ENCODE measurements at regions not wholly inside any gene's neighbourhood (a gene's known extent, or its start where the extent isn't known, plus 50 kb on each side); places are given as distances from the start of the nearest gene placed in this dataset.

DNA sequence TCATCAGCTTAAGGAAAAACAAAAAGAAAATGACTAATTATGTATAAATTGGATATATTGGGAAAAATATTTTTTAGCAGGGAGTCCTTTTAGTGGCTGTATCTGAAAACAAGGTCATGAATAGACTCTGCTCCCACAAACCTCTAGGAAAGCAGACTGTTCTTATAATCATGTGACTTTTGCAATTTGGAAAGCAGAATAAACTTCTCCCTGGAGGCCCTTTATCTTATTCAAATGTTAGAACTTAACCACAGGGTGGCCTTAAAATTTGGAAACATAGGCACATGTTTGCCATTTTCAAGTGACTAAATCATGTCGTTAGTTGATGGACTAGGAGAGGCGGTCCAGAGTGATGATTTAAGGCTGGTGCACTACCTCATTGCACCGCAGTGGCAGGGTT is 196.6 kb upstream of the KRR1 start:
- ChIA-PET POLR2A (no interaction called here), CTCF (no interaction called here)
- peak; percentile 46; the same call in 1 of the 2 replicates for TF ChIP-seq SP7 (tag by site-specific recombination; IDR thresholded peaks at IDR 0.05)
- TF ChIP-seq ZNF530 (tag by site-specific recombination; IDR thresholded peaks at IDR 0.05; ENCODE audit: low read depth), result no peak
- TF ChIP-seq ZNF280C (tag by site-specific recombination; IDR thresholded peaks at IDR 0.05), result no peak
- TF ChIP-seq ZNF624 (tag by site-specific recombination; IDR thresholded peaks at IDR 0.05), result no peak
- TF ChIP-seq ZBTB17 (tag by site-specific recombination; IDR thresholded peaks at IDR 0.05), result no peak
- no peak for TF ChIP-seq ZNF155 (tag by site-specific recombination; IDR thresholded peaks at IDR 0.05)
- no peak for TF ChIP-seq ZNF248 (tag by site-specific recombination; IDR thresholded peaks at IDR 0.05)
- TF ChIP-seq ZNF48 (tag by site-specific recombination; IDR thresholded peaks at IDR 0.05), result no peak
- no peaks in the 10 kb centered on the region for H3K9me3 ChIP-seq (ENCODE audit: control insufficient read depth, insufficient read depth, low read depth, low read length)
- no peaks in the 10 kb centered on the region; the same call in 1 of the 2 replicates for H3K4me1 ChIP-seq (ENCODE audit: control insufficient read depth, insufficient read depth, low read length)
- no peak overlapping the region for H3K27ac ChIP-seq (ENCODE audit: extremely low read depth, low read depth, low read length)
- no peak overlapping the region for H3K4me3 ChIP-seq (ENCODE audit: low read depth, low read length)
- no peaks in the 10 kb centered on the region for H3K36me3 ChIP-seq (ENCODE audit: control insufficient read depth in 2 of 2, insufficient read depth in 1 of 2, low read length in 2 of 2)

DNA sequence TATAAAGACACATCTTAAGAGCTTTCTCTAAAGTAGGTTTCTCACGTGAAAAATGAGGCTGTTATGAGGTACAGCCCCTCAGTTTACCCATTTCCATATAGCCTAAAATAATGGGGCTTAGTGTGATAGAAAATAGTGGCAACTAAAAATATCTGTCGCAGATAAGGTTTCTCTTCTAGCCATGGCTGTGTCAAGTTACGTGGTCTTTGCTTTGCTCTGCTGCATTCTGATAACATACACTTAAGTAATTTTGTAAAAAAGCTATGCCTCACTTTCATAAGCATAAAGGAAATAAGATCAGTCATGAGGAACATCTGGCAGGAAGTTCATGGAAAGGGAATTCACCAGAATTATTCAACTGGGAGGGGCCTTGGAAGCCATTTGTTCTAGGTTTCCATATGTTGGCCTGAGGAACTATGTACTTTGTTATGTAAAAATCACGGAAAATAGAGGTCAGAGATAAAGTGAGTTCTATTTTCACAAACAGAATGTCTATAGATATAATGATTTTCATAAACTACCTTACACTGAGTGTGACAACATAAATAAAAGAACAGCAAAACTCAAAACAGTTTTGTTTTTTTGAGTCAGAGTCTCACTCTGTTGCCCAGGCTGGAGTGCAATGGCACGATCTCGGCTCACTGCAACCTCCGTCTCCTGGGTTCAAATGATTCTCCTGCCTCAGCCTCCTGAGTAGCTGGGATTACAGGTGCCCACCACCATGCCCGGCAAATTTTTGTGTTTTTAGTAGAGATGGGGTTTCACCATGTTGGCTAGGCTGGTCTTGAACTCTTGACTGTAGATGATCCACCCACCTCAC is 195.6 kb upstream of the KRR1 start:
- ChIA-PET CTCF (no interaction called here), POLR2A (interaction anchor here (0.9 kb wide), 1 partner anchor 73 kb away, joined by 3 read pairs; no protein-coding TSS in a partner anchor)
- Histone ChIP-seq H3K4me1 (ENCODE audit: control insufficient read depth, insufficient read depth, low read length) (no peaks in the 10 kb centered on the region; the same call in 1 of the 2 replicates), H3K9me3 (ENCODE audit: control insufficient read depth, insufficient read depth, low read depth, low read length) (no peaks in the 10 kb centered on the region), H3K4me3 (ENCODE audit: low read depth, low read length) (no peak overlapping the region), H3K36me3 (ENCODE audit: control insufficient read depth in 2 of 2, insufficient read depth in 1 of 2, low read length in 2 of 2) (no peaks in the 10 kb centered on the region), H3K27ac (ENCODE audit: extremely low read depth, low read depth, low read length) (no peak overlapping the region)
- TF ChIP-seq ZNF514 (tag by site-specific recombination; IDR thresholded peaks at IDR 0.05) (no peak), ZNF280C (tag by site-specific recombination; IDR thresholded peaks at IDR 0.05) (no peak), ZNF366 (tag by site-specific recombination; conservative IDR thresholded peaks at IDR 0.05) (no peak), KLF16 (tag by site-specific recombination; IDR thresholded peaks at IDR 0.05) (no peak), ZNF350 (tag by site-specific recombination; IDR thresholded peaks at IDR 0.05) (no peak), EGR2 (tag by site-specific recombination; IDR thresholded peaks at IDR 0.05; ENCODE audit: low read depth) (no peak), ZNF18 (tag by site-specific recombination; IDR thresholded peaks at IDR 0.05) (no peak), SP2 (tag by site-specific recombination; IDR thresholded peaks at IDR 0.05) (no peak), ZNF585B (tag by site-specific recombination; IDR thresholded peaks at IDR 0.05) (no peak), PRDM4 (tag by site-specific recombination; IDR thresholded peaks at IDR 0.05) (no peak), PATZ1 (tag by site-specific recombination; IDR thresholded peaks at IDR 0.05) (no peak)
- TF ChIP-seq, protein P1, sequence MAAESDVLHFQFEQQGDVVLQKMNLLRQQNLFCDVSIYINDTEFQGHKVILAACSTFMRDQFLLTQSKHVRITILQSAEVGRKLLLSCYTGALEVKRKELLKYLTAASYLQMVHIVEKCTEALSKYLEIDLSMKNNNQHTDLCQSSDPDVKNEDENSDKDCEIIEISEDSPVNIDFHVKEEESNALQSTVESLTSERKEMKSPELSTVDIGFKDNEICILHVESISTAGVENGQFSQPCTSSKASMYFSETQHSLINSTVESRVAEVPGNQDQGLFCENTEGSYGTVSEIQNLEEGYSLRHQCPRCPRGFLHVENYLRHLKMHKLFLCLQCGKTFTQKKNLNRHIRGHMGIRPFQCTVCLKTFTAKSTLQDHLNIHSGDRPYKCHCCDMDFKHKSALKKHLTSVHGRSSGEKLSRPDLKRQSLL (tag by site-specific recombination; IDR thresholded peaks at IDR 0.05), result no peak
- TF ChIP-seq, protein P2, sequence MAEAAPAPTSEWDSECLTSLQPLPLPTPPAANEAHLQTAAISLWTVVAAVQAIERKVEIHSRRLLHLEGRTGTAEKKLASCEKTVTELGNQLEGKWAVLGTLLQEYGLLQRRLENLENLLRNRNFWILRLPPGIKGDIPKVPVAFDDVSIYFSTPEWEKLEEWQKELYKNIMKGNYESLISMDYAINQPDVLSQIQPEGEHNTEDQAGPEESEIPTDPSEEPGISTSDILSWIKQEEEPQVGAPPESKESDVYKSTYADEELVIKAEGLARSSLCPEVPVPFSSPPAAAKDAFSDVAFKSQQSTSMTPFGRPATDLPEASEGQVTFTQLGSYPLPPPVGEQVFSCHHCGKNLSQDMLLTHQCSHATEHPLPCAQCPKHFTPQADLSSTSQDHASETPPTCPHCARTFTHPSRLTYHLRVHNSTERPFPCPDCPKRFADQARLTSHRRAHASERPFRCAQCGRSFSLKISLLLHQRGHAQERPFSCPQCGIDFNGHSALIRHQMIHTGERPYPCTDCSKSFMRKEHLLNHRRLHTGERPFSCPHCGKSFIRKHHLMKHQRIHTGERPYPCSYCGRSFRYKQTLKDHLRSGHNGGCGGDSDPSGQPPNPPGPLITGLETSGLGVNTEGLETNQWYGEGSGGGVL (tag by site-specific recombination; IDR thresholded peaks at IDR 0.05), result no peak
